Body of pancreas (tissue), 4 donors: ENCODE measurements at regions not wholly inside any gene's neighbourhood (a gene's known extent, or its start where the extent isn't known, plus 50 kb on each side); places are given as distances from the start of the nearest gene placed in this dataset.

Experiments
- ATAC-seq: fragments of 150-250 bp; one replicate; pipeline ENCODE4 v1.9.1; 2016
- DNase-seq, 4 donors: peaks; one replicate each; pipeline ENCODE4 v3.0.0-alpha.2; 2019
- H3K27ac ChIP-seq, 4 donors: fragments of 200-600 bp; sonication (generic); 1 replicate in 3 of 4; 2 replicates in 1 of 4; pipeline versions ENCODE4 v1.5.1 to v1.6.1; 2016 to 2019; ENCODE audit warnings: mild to moderate bottlenecking in 1 of 4, mixed read lengths in 1 of 4, moderate library complexity in 1 of 4
- H3K27me3 ChIP-seq, 2 donors: fragments of 200-600 bp; sonication (generic); one replicate each; pipeline ENCODE4 v1.6.0; 2016; ENCODE audit warnings: mild to moderate bottlenecking in 1 of 2
- H3K36me3 ChIP-seq, 2 donors: fragments of 200-600 bp; sonication (generic); replicated peaks in 1 of 2; 2 replicates each; pipeline ENCODE4 v1.5.1; 2016; ENCODE audit warnings: low read depth in 2 of 2; ENCODE audit not compliant: insufficient read depth in 1 of 2
- H3K4me1 ChIP-seq: fragments of 200-600 bp; sonication (generic); one replicate; pipeline ENCODE4 v1.6.0; 2016
- H3K4me3 ChIP-seq, 2 donors: fragments of 200-600 bp; sonication (generic); 1 replicate in 1 of 2; 2 replicates in 1 of 2; pipeline ENCODE4 v1.5.1; 2016 to 2019
- H3K9me3 ChIP-seq, 3 donors: fragments of 200-600 bp; sonication (generic); 1 replicate in 2 of 3; 2 replicates in 1 of 3; pipeline ENCODE4 v1.5.1; 2016
- POLR2A ChIP-seq, 3 donors: fragments of 450-650 bp; IDR thresholded peaks; one replicate each; pipeline ENCODE4 v1.6.1; 2016; ENCODE audit warnings: antibody characterized with exemption in 3 of 3, mild to moderate bottlenecking in 2 of 3
- WGBS, 2 donors: methylation state at CpG; one replicate each; pipeline ENCODE4 v1.1.5; 2017; 5-methylcytosine and 5-hydroxymethylcytosine counted together
- intact Hi-C: fragments of 100-400 bp; cut with DNase I; formaldehyde crosslinking; loops from one replicate; pipeline ENCODE4 v1.15.1; 2023
- TF ChIP-seq, protein P1 (sequence below), 7 experiments: fragments of 450-650 bp in 4 of 7; fragments of 200-600 bp in 3 of 7; sonication (generic) in 3 of 7; IDR thresholded peaks; one replicate each; pipeline ENCODE4 v1.5.1; 2016 to 2019; ENCODE audit warnings: antibody characterized with exemption in 7 of 7

DNA sequence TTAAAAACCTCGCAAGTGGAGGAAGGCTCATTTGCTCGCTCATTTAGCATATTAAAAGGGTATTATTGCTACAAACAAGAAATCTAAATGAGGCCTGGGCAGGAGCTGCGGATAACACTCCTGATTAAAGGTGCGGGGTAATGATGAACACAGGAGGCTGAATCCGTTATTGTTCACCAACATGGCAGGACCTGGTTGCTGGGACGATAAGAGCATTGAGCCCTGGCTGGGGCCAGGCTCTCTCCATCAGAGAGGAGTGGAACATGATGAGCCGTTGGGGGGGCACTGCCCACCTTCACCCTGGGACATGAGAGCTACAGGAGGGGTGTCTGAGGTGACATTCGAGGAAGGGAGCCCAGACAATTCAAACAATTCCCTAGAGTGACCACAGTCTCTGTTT is 211.7 kb downstream of the NXPE2 start:
- intact Hi-C loops, result no loop called here
- no peaks in the 10 kb centered on the region for H3K36me3 ChIP-seq
- no peaks in the 10 kb centered on the region for H3K9me3 ChIP-seq
- H3K27ac ChIP-seq, result no peak overlapping the region
- no peaks in the 10 kb centered on the region for H3K27me3 ChIP-seq
- DNase-seq (no peak), ATAC-seq (no peak)
- no peak overlapping the region for H3K4me3 ChIP-seq
- 18 to 25% methylated on average over 8 of the region's 8 CpGs for WGBS, 2 donors
- peaks cover 6% of the 10 kb centered on the region for H3K4me1 ChIP-seq
- TF ChIP-seq, protein P1, sequence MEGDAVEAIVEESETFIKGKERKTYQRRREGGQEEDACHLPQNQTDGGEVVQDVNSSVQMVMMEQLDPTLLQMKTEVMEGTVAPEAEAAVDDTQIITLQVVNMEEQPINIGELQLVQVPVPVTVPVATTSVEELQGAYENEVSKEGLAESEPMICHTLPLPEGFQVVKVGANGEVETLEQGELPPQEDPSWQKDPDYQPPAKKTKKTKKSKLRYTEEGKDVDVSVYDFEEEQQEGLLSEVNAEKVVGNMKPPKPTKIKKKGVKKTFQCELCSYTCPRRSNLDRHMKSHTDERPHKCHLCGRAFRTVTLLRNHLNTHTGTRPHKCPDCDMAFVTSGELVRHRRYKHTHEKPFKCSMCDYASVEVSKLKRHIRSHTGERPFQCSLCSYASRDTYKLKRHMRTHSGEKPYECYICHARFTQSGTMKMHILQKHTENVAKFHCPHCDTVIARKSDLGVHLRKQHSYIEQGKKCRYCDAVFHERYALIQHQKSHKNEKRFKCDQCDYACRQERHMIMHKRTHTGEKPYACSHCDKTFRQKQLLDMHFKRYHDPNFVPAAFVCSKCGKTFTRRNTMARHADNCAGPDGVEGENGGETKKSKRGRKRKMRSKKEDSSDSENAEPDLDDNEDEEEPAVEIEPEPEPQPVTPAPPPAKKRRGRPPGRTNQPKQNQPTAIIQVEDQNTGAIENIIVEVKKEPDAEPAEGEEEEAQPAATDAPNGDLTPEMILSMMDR (IDR thresholded peaks at IDR 0.05), result no peak
- TF ChIP-seq POLR2A (IDR thresholded peaks at IDR 0.05), result no peak

DNA sequence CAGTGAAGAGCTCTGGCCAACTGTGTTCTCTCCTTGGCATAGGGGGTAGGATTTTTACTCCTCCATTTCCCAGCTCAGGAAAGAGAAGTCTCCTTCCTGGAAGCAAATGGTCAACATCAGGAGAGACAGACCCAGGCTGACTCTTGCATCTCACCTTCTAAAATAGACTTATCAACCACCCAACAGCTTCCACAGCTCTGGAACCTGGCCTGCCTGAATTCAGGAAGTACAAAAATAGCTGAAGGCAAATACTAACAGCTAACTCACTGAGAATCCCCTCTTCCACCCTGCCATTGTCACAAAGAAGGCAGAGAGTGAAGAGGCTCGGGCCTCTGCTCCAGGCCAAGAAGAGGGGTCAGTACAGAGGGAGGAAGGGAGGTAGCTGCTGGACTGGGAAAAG is 213.6 kb downstream of the NXPE2 start:
- DNase-seq, result no peak
- H3K36me3 ChIP-seq, result no peaks in the 10 kb centered on the region
- no peak overlapping the region for H3K27ac ChIP-seq
- no peak overlapping the region for H3K4me3 ChIP-seq
- TF ChIP-seq, protein P1 (IDR thresholded peaks at IDR 0.05), result no peak
- TF ChIP-seq POLR2A (IDR thresholded peaks at IDR 0.05), result no peak
- H3K4me1 ChIP-seq, result peaks cover 6% of the 10 kb centered on the region
- no peaks in the 10 kb centered on the region for H3K9me3 ChIP-seq
- no peak for ATAC-seq
- 63 to 71% methylated on average over 1 of the region's 1 CpG for WGBS, 2 donors
- H3K27me3 ChIP-seq, result no peaks in the 10 kb centered on the region
- intact Hi-C loops, result no loop called here

DNA sequence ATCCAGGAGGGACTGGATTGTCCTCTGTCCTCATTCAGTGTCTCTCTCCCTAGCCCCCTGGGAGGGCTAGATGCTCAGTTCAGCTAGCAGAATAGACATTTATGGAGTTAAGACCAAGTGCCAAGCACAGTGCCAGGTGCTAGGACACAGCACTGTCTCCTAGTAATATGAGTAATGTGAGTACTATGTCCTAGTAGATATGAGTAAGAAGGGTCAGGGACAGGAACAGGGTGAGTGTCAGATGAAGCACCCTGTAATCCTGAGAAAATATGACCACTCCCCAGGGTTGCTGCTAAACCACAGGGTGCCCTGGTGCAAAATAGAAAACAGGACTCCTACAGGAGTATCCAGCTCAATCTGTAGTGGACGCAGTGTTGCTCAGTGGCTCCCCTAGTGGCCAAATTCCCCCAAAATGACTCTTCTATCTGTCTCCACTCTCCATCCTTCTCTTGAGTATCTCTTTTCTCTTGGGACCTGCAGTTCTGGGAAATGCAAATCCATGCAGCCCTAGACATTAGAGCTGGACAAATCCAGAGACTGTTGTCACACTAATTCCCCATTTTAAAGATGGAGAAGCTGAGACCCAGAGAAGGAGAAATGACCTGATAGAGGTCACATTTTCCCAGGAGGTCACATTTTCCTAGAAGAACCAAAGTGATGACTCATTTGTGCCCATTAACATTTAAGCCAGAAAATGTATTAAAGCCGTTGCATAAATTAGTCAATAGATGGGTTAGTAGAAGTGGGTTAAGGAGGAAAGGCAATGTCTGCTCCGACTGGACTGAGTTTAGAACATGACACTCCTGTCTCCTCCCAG is 214.3 kb downstream of the NXPE2 start:
- intact Hi-C loops, result no loop called here
- Histone ChIP-seq H3K27ac (no peak overlapping the region), H3K27me3 (no peaks in the 10 kb centered on the region), H3K36me3 (no peaks in the 10 kb centered on the region), H3K9me3 (no peaks in the 10 kb centered on the region), H3K4me3 (no peak overlapping the region), H3K4me1 (peaks cover 6% of the 10 kb centered on the region)
- TF ChIP-seq, protein P1 (IDR thresholded peaks at IDR 0.05), result no peak
- no peak for TF ChIP-seq POLR2A (IDR thresholded peaks at IDR 0.05)
- ATAC-seq, result no peak
- WGBS, 2 donors, result 69 to 82% methylated on average over 3 of the region's 3 CpGs
- no peak for DNase-seq

DNA sequence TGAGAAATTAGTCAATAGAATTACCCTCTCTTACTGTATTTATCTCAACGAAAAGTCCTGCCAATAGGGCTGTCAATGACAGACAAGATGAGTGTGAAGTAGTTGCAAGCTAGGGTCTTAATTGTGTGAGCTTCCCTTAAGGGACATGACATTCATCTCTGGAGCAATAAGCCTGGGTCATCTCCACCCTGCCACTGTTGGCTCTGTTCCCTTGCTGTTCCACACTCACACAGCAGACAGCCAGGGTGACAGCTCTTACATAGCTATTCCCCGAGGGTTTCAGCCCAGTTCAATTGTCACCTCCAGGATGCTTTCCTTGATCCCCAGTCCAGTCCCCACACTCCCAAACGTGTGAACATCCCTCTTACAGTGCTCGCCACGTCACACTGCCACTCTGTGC is 215.0 kb downstream of the NXPE2 start:
- no peaks in the 10 kb centered on the region for H3K27me3 ChIP-seq
- H3K4me1 ChIP-seq, result peaks cover 6% of the 10 kb centered on the region
- DNase-seq, result no peak
- H3K27ac ChIP-seq, result no peak overlapping the region
- no peaks in the 10 kb centered on the region for H3K9me3 ChIP-seq
- 51 to 65% methylated on average over 5 of the region's 5 CpGs for WGBS, 2 donors
- ATAC-seq, result no peak
- H3K36me3 ChIP-seq, result no peaks in the 10 kb centered on the region
- H3K4me3 ChIP-seq, result no peak overlapping the region
- TF ChIP-seq POLR2A (IDR thresholded peaks at IDR 0.05), result no peak
- TF ChIP-seq, protein P1 (IDR thresholded peaks at IDR 0.05), result no peak
- intact Hi-C loops, result no loop called here

DNA sequence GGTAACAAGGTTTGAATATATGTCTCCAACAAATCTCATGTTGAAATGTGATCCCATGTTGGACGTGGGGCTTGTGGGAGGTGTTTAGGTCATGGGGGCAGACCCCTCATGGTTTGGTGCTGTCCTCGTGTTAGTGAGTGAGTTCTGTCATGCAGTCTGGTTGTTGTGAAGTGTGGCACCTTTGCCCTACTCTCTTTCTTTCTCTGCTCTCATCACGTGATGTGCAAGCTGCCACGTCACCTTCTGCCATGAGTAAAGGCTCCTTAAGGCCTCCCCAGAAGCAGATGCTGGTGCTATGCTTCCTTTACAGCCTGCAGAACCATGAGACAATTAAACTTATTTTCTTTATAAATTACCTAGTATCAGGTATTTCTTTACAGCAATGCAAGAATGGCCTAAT is 218.3 kb downstream of the NXPE2 start:
- H3K9me3 ChIP-seq, result no peaks in the 10 kb centered on the region
- no peak overlapping the region for H3K4me3 ChIP-seq
- DNase-seq, result no peak
- TF ChIP-seq, protein P1 (IDR thresholded peaks at IDR 0.05), result no peak
- TF ChIP-seq POLR2A (IDR thresholded peaks at IDR 0.05), result no peak
- H3K4me1 ChIP-seq, result no peaks in the 10 kb centered on the region
- intact Hi-C loops, result no loop called here
- ATAC-seq, result no peak
- WGBS, 2 donors, result 47 to 48% methylated on average over 4 of the region's 4 CpGs
- no peak overlapping the region for H3K27ac ChIP-seq
- no peaks in the 10 kb centered on the region for H3K27me3 ChIP-seq
- no peaks in the 10 kb centered on the region for H3K36me3 ChIP-seq
